ENCODE measurements at regions not wholly inside any gene's neighbourhood (a gene's known extent, or its start where the extent isn't known, plus 50 kb on each side); places are given as distances from the start of the nearest gene placed in this dataset.

GRCh38 chr3:25094932-25095685 lies 333.0 kb upstream of the RARB start:
- H3K4me3 ChIP-seq (ENCODE audit: low read depth, low read length): no peak overlapping the region
- peak; percentile 11 for TF ChIP-seq CTCF (conservative IDR thresholded peaks at IDR 0.05; ENCODE audit: low read depth, low read length)
- no peak for DNase-seq (ENCODE audit: low read depth)

- no peak overlapping the region for H3K4me3 ChIP-seq (ENCODE audit: low read depth, low read length)
- TF ChIP-seq CTCF (conservative IDR thresholded peaks at IDR 0.05; ENCODE audit: low read depth, low read length): no peak
- no peak for DNase-seq (ENCODE audit: low read depth)
These were observed 331.5 kb upstream of the RARB start for GRCh38 chr3:25096536-25096935.

GRCh38 chr3:25097023-25097422 lies 331.0 kb upstream of the RARB start:
- no peak for TF ChIP-seq CTCF (conservative IDR thresholded peaks at IDR 0.05; ENCODE audit: low read depth, low read length)
- H3K4me3 ChIP-seq (ENCODE audit: low read depth, low read length): no peak overlapping the region
- no peak for DNase-seq (ENCODE audit: low read depth)

- H3K4me3 ChIP-seq (ENCODE audit: low read depth, low read length): no peak overlapping the region
These were observed 328.4 kb upstream of the RARB start for GRCh38 chr3:25099666-25100065.

GRCh38 chr3:25103391-25103790 lies 324.7 kb upstream of the RARB start:
- no peak for DNase-seq (ENCODE audit: low read depth)
- no peak overlapping the region for H3K4me3 ChIP-seq (ENCODE audit: low read depth, low read length)
- TF ChIP-seq CTCF (conservative IDR thresholded peaks at IDR 0.05; ENCODE audit: low read depth, low read length): no peak

More at GRCh38 chr3:25099666-25100065, 328.4 kb upstream of the RARB start:
- TF ChIP-seq CTCF (conservative IDR thresholded peaks at IDR 0.05; ENCODE audit: low read depth, low read length): no peak
- DNase-seq (ENCODE audit: low read depth): no peak

GRCh38 chr3:25107918-25108617 lies 320.0 kb upstream of the RARB start:
- TF ChIP-seq CTCF (conservative IDR thresholded peaks at IDR 0.05; ENCODE audit: low read depth, low read length): no peak
- no peak for DNase-seq (ENCODE audit: low read depth)
- H3K4me3 ChIP-seq (ENCODE audit: low read depth, low read length): no peak overlapping the region

All from epithelial cell of proximal tubule (primary cell).